T-helper 2 cell treated with Interferon-gamma antibody and Interleukin-4, amounts not matched to agents 100 ng/mL and 5 ng/mL, for 36 hours (primary cell): ENCODE measurements at regions not wholly inside any gene's neighbourhood (a gene's known extent, or its start where the extent isn't known, plus 50 kb on each side); places are given as distances from the start of the nearest gene placed in this dataset.

Source experiments
- intact Hi-C: fragments of 100-400 bp; cut with micrococcal nuclease; formaldehyde crosslinking; loops from one replicate; pipeline ENCODE4 v1.15.1; 2023

DNA sequence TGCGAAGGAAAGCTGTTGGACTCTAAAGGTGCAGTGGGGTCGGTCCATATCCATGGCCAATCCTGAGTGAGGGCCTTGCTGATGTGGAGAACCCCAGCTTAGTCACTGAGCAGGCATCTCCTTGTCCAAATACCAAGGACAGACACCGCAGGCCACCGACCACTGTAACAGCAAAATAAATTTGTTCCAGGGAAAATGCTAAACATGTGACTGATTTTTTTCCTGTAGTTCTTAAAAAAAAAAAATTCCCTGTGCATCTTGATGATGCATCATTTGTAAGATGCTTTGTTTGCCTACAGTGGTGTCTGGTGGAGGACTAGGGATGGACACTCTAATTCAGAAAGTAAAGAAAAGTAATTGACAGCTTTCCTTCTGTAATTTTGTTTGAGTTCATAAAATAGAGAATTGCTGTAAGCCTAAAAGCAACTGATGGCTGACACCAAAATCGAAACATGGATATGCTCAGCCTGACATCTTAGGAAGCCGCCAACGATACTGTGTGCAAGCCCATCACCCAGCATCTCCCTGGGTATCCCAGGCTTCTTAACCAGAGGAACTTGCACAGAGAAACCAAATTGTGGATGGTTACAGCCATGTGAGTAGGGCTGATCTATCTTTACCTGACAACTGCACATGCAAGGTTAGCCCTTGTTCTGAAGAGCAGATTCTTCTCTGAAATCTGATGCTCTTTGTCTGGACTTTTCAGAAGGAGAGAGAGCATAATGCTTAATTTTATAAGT, 188.6 kb downstream of the ARL4C start:
- intact Hi-C loops: loop anchor here (1.0 kb wide), 3 partner anchors 16 to 156 kb away; no protein-coding TSS in a partner anchor

DNA sequence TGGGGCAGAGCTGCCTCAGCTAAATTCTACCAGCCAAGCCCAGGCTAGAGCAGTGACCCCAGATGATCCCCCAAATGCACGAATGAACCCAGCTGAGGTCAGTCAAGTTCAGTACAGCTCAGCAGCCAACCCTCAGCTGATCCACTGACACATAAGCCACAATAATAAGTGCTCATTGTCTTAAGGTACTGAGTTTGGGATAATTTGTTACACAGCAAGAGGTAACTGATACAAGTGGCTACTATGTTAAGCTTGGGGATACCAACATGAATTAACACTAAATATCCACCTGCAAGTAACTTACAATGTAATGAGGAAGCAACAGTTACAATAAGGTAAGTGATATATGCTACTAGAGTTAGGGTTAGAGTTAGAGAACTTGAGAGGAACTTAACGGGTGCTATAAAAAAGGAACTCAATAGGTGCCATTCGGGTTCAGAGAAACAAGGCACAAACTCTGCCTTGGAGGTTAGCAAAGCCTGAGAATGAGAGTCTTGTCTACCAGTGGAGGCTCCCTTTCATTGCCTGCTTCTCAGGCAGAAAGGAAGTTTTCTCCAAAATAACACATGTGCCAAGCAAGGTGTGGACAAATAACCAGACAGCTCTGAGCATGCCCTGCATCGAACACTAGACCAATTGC, 189.4 kb downstream of the ARL4C start:
- intact Hi-C loops: no loop called here

DNA sequence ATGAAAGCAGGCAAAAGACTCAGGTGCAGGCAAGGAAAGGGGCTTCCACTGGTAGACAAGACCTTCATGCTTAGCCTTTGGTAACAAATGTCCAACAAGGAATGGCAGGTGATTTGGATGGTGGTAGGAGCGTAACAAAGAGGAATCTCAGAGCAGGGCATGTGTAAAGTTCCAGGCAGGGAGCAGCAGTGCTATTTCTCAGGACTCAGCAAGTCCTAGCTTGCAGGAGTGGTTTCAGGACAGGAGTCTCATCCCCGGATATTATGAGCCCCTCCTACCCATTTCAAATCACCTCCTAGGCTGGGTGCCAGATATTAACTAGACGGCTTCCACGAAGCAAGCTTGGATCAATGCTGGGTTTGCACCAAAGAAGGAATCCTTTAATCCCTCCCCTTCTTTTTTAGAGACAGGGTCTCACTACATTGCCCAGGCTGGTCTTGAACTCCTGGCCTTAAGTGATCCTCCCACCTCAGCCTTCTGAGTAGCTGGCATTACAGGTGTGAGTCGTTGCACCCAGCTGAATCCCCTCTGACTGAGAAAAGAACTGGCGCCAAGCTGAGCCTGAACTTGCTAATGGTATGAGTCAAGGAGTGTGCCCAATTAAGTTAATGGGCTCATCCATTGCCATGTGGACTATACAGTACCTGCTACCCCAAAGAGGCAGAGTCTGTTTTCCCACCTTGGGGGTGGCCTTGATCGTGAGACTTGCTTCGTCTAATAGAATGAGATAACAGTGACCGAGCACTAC, 190.3 kb downstream of the ARL4C start:
- intact Hi-C loops: no loop called here

DNA sequence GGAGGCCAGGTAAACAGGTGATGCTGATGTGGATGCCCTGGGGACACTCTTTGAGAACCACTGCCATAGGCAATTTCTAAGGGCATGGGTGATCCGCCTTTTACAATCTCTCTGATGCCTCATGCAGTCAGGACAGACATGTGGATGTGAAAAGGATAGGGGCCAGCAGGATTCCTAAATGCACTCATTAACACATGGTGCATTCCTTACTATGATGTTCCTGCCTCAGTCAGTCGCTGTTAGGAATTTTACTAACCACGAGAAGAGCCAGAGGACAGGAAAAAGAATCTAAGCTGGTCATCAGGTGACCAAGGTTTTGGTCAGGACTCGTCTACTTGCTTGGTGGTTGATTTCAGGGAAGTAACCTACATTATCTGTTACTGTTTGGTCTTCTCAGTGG, 191.0 kb downstream of the ARL4C start:
- intact Hi-C loops: no loop called here

DNA sequence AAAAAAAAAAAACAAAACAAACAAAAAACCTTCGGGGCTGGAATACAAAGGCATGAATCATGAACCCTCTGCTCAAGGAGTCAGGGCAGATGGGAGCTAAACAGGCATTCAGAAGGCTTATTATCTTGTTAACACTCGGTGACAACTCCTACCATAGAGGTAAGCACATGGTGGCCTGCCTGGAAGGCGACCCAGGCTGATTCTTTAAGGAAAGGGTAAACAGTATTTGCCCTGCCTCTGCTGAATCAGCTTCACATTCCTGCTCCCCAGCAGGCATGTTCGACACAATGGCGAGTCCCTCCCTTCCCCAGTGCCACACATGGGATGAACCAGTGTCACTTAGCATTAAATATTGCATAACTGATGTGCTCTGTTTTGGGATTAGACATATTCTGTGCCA, 191.9 kb downstream of the ARL4C start:
- intact Hi-C loops: no loop called here

DNA sequence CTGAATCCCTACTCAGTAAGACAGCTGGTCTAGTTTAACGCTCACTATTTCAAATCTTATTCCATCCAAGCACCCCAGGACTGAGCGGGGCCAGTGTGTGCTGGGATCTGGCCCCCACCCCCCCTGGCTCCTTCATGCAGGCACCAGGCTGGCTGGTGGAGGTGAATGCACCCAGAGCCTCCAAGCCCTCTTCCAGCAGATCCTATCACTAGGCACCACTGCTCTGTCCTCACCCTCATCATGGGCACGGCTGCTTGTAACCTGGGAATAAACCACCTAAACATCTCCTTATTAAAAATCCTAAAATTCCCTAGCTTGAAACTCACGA, 194.3 kb downstream of the ARL4C start:
- intact Hi-C loops: no loop called here

DNA sequence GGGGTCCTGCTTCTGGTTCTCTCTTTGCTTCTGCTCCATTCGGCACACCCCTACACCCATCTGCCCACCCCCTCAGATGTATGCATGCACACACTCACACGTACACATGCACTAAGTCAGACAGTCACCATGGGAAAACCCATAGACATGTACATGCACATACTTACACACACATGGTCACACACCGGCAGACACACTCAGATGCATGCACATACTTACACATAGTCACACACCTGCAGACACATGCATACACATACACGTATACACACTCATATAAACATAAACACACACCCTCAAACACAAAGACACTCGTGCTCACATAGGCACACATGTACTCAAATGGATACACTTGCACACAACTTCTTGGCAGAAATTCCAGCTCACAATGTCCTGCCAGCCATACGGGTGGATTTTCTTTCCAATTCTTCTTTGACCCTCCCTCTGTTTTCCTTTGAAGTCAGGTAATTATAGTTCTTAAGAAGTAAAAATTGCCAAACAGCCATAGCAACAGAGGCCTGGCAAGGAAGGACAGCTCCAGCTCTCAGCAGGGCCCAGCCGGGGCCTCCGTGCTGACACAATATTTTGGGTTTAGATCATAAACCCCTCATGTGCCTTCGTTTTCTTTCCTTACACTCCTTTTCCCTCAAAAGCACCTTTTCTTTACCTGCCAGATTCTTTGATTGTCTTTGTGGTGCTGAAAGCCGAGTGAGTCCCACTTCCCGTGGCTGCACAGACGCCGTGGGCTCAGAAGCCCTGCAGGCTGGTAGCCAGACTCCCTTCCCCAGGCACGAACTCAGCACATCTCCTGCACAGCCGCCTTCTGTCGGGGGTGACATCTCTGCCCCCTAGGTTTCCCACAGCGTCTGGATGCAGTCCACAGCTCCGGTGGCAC, 195.7 kb downstream of the ARL4C start:
- intact Hi-C loops: no loop called here

DNA sequence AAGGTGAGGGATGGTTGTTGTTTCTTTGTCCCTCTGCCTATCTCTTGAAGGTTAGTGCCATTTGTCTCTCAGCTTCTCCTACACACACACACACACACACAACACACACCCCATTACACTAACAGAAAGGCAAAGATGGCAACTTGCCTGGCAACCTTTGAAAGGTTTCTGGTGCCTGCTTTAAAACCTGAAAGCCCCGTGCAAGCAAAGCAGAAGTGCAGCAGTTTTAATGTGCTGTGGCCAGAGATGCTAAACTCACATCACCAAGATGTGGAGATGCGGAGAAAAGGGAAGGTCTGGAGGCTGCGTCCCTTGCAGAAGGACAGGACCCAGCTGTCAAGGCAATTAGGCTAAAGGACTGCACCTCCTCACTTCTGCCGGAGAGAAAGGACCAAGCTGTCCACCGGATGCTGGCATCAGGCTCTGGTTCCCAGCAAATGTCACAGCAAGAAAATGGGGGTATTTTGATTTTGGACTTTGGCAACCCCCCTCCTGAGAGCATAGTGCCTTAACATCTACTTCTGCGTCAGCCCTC, 196.4 kb downstream of the ARL4C start:
- intact Hi-C loops: no loop called here

DNA sequence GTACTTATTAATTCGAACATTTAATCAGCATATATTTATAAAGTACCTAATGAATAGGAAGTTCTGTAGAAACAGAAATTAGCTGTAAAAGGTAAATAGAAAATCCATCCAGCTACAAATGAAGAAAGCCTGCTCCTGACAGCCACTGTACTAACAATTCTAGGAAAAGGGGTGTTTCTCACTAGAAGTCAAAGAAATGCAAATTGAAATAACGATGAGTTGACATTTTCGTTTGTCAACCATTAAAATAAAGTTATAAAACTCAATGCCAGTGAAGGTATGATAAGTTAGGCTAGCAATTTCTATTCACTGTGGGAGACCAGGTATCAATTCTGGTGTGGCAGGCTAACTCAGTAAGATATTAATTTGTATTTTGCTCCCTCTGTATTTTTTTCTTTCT, 198.0 kb downstream of the ARL4C start:
- intact Hi-C loops: no loop called here

DNA sequence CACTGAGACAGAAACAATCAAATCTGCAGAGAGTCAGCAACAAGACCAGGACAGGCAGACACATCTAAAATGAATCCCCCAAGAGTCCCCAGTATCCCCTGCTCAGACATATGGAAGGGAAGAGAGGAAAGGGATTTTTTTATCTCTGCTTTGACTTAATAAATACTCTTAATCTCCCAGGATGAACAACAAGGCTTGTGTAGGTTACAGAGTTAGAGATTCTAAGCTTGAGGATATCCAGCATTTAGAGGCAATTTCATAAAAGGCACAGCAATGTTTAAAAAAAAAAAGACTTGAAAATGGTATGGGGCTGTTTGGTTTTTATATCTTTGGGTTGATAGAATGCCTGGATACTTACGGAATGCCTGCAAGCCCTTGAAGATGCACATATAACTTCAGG, 199.9 kb downstream of the ARL4C start:
- intact Hi-C loops: no loop called here

DNA sequence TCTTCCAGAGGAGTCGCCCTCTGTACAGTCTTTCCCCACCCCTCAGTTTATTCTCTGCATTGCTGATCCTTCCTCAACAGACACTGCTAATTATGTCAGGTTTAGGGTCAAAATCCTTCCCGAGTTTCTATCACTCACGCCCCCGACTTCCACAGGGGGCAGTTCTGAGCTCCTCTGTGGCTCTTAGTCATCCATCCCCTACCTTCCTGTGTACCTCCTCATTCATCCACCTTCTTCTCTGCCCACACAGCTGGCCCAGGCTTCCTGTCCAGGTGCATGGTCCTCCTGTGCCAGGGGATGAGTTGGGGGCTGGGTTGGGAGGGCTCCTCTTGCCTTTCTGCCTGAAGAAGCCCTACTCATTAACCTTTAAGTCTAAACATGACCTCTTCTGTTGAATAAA, 202.9 kb downstream of the ARL4C start:
- intact Hi-C loops: loop anchor here (2.0 to 5.0 kb wide), 3 partner anchors 75 to 437 kb away; no protein-coding TSS in a partner anchor

DNA sequence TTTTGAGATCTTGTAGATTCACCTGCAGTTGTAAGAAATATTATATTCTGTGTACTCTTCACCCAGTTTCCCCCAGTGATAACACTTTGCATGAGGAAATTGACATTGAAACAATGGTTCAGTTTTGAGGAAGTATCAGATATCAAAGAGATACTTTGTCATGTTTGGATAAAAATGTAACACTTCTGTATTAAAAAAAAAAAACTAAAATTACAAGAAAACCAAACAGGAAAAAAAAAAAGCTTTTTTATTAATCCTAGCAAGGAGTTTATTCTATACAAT, 204.0 kb downstream of the ARL4C start:
- intact Hi-C loops: loop anchor here (1.0 to 5.0 kb wide), 11 partner anchors 14 to 436 kb away; no protein-coding TSS in a partner anchor

DNA sequence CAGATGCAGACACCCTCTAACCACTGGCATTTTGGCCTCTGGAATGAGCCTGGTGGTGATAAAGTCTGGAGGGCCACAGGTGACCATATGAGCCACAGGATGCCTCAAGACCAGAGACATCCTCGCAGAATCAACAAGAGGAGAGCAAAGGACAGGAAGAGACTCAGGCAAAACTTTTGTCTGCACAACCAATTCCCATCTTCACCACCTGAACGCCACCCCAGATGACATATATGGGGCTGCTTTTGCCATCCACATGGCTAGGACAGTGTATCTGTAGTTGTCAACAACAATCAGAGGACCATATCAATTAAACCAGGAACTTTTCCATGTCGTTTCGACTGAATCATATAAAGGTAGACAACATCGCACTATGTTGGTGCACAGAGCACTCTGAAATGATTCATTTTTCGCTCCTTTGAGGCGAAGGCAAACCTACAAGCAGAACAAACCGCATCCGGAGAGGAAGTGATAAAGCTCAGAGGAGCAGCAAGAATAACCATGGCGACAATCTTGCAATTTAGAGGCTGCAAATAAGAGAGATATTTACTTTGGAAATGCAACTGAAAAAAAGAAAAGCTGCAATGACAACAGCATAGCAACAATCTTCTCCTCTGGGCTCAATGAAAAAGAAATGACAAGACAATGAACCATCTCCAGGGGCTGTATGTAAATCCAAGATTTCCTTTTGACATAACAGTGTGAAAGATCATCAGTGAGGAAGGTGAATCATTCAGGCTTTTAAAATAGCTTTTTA, 204.5 kb downstream of the ARL4C start:
- intact Hi-C loops: loop anchor here (1.0 to 5.0 kb wide), 11 partner anchors 13 to 435 kb away; no protein-coding TSS in a partner anchor

DNA sequence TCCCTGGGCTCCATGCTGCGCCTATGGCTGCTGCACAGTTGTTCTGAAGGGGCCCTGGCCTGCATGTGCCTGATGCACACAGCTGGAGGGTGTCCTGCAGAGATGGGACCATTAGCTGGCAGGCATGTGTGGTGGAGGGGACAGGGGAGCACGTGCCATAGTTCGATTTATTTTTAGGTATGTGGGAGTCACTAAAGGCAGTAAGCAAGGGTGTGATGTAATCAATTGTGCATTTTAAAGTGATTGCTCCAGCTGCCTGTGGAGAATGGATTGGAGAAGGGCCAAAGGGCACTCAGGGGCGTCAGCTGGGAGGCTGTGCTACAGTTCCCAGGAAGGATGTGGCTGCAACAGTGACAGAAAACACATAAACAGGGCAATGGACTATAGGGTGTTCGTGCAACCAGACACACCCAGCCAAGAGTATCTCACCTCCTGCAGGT, 205.1 kb downstream of the ARL4C start:
- intact Hi-C loops: loop anchor here (1.0 to 5.0 kb wide), 11 partner anchors 12 to 434 kb away; no protein-coding TSS in a partner anchor

DNA sequence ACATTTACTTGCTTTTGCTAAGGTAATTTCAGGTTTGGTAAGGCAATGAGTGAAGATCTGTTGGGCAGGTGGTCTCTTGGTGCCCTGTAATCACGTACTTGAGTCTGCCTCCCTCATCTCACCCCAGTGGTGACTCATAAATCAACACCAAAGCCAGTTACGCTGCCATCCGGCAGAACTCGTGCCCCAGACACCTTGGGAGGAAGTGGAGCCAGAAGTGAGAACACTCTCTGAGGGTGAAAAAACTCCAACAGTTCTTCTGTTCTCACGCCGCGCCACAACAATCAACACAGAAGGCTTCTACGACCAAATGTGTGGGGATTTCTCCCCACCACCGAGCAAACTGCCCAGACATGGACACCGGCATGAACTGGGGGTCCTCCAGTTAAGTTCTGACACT, 206.2 kb downstream of the ARL4C start:
- intact Hi-C loops: loop anchor here (5.0 kb wide), 1 partner anchor 433 kb away; no protein-coding TSS in a partner anchor

DNA sequence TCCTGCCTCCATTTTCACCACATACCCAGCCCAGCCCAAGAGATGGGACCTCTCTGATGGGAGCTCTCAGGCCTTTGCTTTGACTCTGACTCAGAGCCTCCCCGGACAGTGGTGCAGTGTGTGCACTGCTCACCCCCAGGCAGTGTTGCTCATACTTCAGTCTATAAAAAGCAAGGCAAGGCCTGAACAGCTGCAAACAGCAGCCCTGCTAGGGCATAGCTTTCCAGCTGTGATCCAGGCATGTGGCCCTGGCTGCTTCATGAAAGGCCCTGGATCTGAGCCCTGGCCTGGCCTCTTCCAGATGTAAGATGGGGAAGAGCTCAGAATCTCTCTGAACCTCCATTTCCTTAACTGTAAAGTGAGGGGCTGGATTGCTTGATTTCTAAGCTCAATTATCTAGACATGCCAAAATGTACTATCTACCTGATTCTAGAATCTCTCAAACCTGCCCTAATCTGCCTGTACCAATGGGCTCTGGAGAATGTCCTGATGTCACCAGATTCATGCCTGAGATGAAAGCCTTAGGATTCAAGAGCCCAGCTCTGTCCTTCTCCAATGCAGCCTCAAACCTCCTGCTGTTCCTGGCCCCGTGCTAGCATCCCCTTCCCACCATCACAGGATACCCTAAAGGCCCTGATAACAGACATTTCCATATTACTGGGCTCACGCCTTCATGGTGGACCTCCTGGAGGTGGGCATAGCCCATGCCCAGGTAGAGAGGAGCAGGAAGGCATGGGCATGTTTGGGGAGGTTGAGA, 206.9 kb downstream of the ARL4C start:
- intact Hi-C loops: loop anchor here (1.0 to 5.0 kb wide), 3 partner anchors 210 to 433 kb away; no protein-coding TSS in a partner anchor

DNA sequence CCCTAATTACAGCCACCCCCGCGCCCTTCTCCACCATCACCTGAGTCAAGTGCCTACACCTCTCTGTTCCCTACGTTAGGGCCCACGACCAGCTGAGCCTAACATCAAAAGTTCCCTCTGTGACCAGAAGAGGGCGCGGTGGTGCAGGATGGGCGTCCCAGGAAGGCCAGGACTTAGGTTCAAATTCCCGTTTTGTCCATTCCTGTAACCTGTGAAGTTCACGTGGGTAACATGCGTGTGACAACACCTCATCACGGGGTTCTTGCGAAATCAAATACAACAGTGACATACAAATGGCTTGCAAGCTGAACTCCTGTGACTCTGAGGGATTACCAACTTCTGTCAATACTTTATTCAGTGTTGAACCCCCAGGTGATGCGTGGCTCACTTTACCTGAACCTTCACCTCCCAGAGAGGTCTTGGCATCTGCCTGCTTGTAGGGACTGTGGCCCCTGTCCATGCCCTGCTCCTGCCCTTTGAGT, 207.9 kb downstream of the ARL4C start:
- intact Hi-C loops: loop anchor here (1.0 to 5.0 kb wide), 2 partner anchors 211 to 258 kb away; no protein-coding TSS in a partner anchor

DNA sequence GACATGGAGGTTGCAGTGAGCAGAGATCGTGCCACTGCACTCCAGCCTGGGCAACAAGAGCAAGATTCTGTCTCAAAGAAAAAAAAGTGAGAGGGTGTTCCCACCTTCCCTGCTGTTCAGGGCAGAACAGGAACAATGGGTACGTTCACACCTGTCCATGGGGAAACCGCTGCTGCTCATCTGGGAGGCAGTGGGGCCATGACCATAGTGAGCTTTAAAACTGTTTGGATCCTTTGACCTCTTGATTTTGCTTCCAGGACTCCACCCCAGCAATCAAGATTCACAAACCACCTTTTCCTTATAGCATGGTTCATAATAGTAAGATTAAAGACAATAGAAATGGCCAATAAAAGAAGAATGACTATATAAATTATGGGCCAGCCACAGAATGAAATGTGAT, 209.2 kb downstream of the ARL4C start:
- intact Hi-C loops: loop anchor here (5.0 kb wide), 1 partner anchor 260 kb away; no protein-coding TSS in a partner anchor

DNA sequence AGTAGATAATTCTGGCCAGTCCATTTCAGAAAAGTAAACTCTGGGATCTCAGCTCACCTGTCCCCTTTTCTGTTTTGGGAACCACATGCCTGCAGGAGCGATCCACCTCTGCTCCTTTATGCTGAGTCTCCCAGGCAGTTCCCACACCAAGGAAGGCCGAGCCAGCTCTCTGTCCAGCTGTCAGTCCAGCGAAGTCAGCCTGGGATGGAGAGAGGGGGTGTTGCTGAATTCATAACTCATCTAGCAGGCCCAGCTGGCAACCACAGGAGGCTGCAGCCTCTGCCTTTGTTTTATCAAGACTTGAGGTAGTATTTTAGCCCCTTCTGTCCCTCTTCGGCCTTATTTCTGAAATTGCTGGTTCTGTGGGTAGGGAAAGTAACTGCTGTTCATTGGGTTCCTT, 209.9 kb downstream of the ARL4C start:
- intact Hi-C loops: loop anchor here (5.0 kb wide), 1 partner anchor 260 kb away; no protein-coding TSS in a partner anchor
